IMR-90 (cell line): ENCODE measurements at regions not wholly inside any gene's neighbourhood (a gene's known extent, or its start where the extent isn't known, plus 50 kb on each side); places are given as distances from the start of the nearest gene placed in this dataset.

Experiments used
- ATAC-seq: fragments of 200-7000 bp; cut with Tn5 transposase; 2 replicates; pipeline ENCODE4 v1.9.1; 2020; ENCODE audit warnings: low read depth, mild to moderate bottlenecking, moderate library complexity
- BruUV-seq: library from RNA; stranded (reverse); fragments of 400-500 nt; replicated peaks from 2 replicates; lab custom pipeline; 2021; lab: Mats Ljungman, UMichigan
- CTCF ChIA-PET: fragments of 300-600 bp; formaldehyde crosslinking; extraction: SDS; loops from one replicate; lab custom pipeline; 2021; ENCODE audit warnings: antibody characterized with exemption; lab: Yijun Ruan, JAX
- POLR2A ChIA-PET: fragments of 300-600 bp; sonication (Branson Sonifier 250); formaldehyde crosslinking; loops from one replicate; lab custom pipeline; 2022; ENCODE audit warnings: antibody characterized with exemption; ENCODE audit not compliant: unreplicated experiment; lab: Charles Lee
- DNase-seq: peaks from one replicate; pipeline ENCODE4 v3.0.0; 2013
- H2AFZ ChIP-seq: replicated peaks from 2 replicates; pipeline ENCODE3; 2013; ENCODE audit warnings: low read length, mild to moderate bottlenecking; ENCODE audit not compliant: poor library complexity
- H2AK5ac ChIP-seq: 2 replicates; pipeline ENCODE4 v1.6.1; 2013; ENCODE audit warnings: low read depth, low read length, inconsistent platforms
- H2AK9ac ChIP-seq: replicated peaks from 2 replicates; pipeline ENCODE3; 2013; ENCODE audit warnings: mild to moderate bottlenecking, low read depth, low read length, moderate library complexity; ENCODE audit not compliant: poor library complexity
- H2BK120ac ChIP-seq: 2 replicates; pipeline ENCODE4 v1.6.1; 2013; ENCODE audit warnings: low read depth, low read length, inconsistent platforms
- H2BK15ac ChIP-seq: 3 replicates; pipeline ENCODE4 v1.6.1; 2013; ENCODE audit warnings: low read depth, low read length, inconsistent platforms
- H2BK20ac ChIP-seq: 2 replicates; pipeline ENCODE4 v1.6.1; 2013; ENCODE audit warnings: low read depth, mild to moderate bottlenecking, inconsistent platforms, low read length, moderate library complexity
- H2BK5ac ChIP-seq: 2 replicates; pipeline ENCODE4 v1.6.1; 2013; ENCODE audit warnings: mild to moderate bottlenecking, low read depth, low read length, inconsistent platforms; ENCODE audit not compliant: poor library complexity, severe bottlenecking
- H3K14ac ChIP-seq: replicated peaks from 2 replicates; pipeline ENCODE4 v1.6.1; 2013; ENCODE audit warnings: low read depth, low read length, inconsistent platforms
- H3K18ac ChIP-seq: 2 replicates; pipeline ENCODE4 v1.6.1; 2013; ENCODE audit warnings: low read depth, low read length, control low read depth
- H3K23ac ChIP-seq: 2 replicates; pipeline ENCODE4 v1.6.1; 2013; ENCODE audit warnings: low read depth, low read length, inconsistent platforms
- H3K27ac ChIP-seq: 2 replicates; pipeline ENCODE4 v1.5.1; 2013; ENCODE audit warnings: mild to moderate bottlenecking, control low read depth, low read length; ENCODE audit not compliant: insufficient read depth
- H3K27me3 ChIP-seq: 2 replicates; pipeline ENCODE4 v1.6.1; 2013; ENCODE audit warnings: low read length; ENCODE audit not compliant: control insufficient read depth, insufficient read depth
- H3K36me3 ChIP-seq: 2 replicates; pipeline ENCODE4 v1.6.1; 2013; ENCODE audit warnings: low read length, mixed read lengths; ENCODE audit not compliant: control insufficient read depth, insufficient read depth
- H3K4ac ChIP-seq: 2 replicates; pipeline ENCODE4 v1.6.1; 2013; ENCODE audit warnings: low read depth, low read length, inconsistent platforms
- H3K4me1 ChIP-seq: 2 replicates; pipeline ENCODE4 v1.6.1; 2013; ENCODE audit warnings: low read length, mixed read lengths; ENCODE audit not compliant: control insufficient read depth, insufficient read depth
- H3K4me2 ChIP-seq: 2 replicates; pipeline ENCODE4 v1.6.1; 2013; ENCODE audit warnings: low read depth, mild to moderate bottlenecking, control low read depth, low read length, moderate library complexity
- H3K4me3 ChIP-seq: 2 replicates; pipeline ENCODE4 v1.5.1; 2013; ENCODE audit warnings: low read depth, mild to moderate bottlenecking, control low read depth, low read length, moderate library complexity; ENCODE audit not compliant: insufficient read depth
- H3K56ac ChIP-seq: 2 replicates; pipeline ENCODE4 v1.6.1; 2013; ENCODE audit warnings: low read length, inconsistent platforms; ENCODE audit not compliant: insufficient read depth; ENCODE audit errors: extremely low read depth
- H3K79me1 ChIP-seq, 2 experiments: 2 replicates each; pipeline ENCODE4 v1.6.1; 2013; ENCODE audit warnings: low read length in 2 of 2, inconsistent platforms in 1 of 2, low read depth in 1 of 2
- H3K9ac ChIP-seq: 2 replicates; pipeline ENCODE4 v1.6.1; 2013; ENCODE audit warnings: low read depth, low read length, control low read depth
- H3K9me1 ChIP-seq: 2 replicates; pipeline ENCODE4 v1.6.1; 2013; ENCODE audit warnings: low read length, inconsistent platforms; ENCODE audit not compliant: insufficient read depth
- H3K9me3 ChIP-seq: 2 replicates; pipeline ENCODE4 v1.6.1; 2013; ENCODE audit warnings: low read length; ENCODE audit not compliant: control insufficient read depth, insufficient read depth
- H4K20me1 ChIP-seq: 2 replicates; pipeline ENCODE4 v1.6.1; 2013; ENCODE audit warnings: low read length, inconsistent platforms; ENCODE audit not compliant: insufficient read depth
- H4K5ac ChIP-seq: 2 replicates; pipeline ENCODE4 v1.6.1; 2013; ENCODE audit warnings: mild to moderate bottlenecking, low read depth, low read length, control low read depth
- H4K8ac ChIP-seq, 2 experiments: 2 replicates each; pipeline ENCODE4 v1.6.1; 2013; ENCODE audit warnings: low read depth in 2 of 2, low read length in 2 of 2, control low read depth in 1 of 2, inconsistent platforms in 1 of 2
- H4K91ac ChIP-seq: 2 replicates; pipeline ENCODE4 v1.6.1; 2013; ENCODE audit warnings: low read depth, low read length, inconsistent platforms; ENCODE audit not compliant: insufficient read depth
- BHLHE40 ChIP-seq: fragments of 150-350 bp; IDR thresholded peaks from 2 replicates; pipeline ENCODE4 v1.6.1; 2016; ENCODE audit warnings: mild to moderate bottlenecking, low read depth, low read length
- CEBPB ChIP-seq: IDR thresholded peaks from 2 replicates; pipeline ENCODE4 v1.6.1; 2012; ENCODE audit warnings: low read depth, low read length, improper control_type of control experiment
- CHD1 ChIP-seq: IDR thresholded peaks from 2 replicates; pipeline ENCODE4 v1.6.1; 2012; ENCODE audit warnings: low read depth, low read length, improper control_type of control experiment
- FOS ChIP-seq: fragments of 150-350 bp; IDR thresholded peaks from 2 replicates; pipeline ENCODE4 v1.6.1; 2016; ENCODE audit warnings: low read depth, low read length
- MAFK ChIP-seq: IDR thresholded peaks from 2 replicates; pipeline ENCODE4 v1.6.1; 2012; ENCODE audit warnings: low read depth, low read length, improper control_type of control experiment
- MAZ ChIP-seq: IDR thresholded peaks from 2 replicates; pipeline ENCODE4 v1.6.1; 2012; ENCODE audit warnings: low read depth, mild to moderate bottlenecking, low read length, improper control_type of control experiment, moderate library complexity, borderline replicate concordance
- MXI1 ChIP-seq: IDR thresholded peaks from 2 replicates; pipeline ENCODE4 v1.6.1; 2012; ENCODE audit warnings: low read depth, mild to moderate bottlenecking, low read length, moderate library complexity, borderline replicate concordance
- NFE2L2 ChIP-seq: fragments of 150-350 bp; IDR thresholded peaks from 2 replicates; pipeline ENCODE4 v1.6.1; 2016; ENCODE audit warnings: low read depth, mild to moderate bottlenecking, low read length
- POLR2A ChIP-seq: IDR thresholded peaks from 2 replicates; pipeline ENCODE4 v1.6.1; 2012; ENCODE audit warnings: mild to moderate bottlenecking, low read depth, low read length
- RAD21 ChIP-seq: IDR thresholded peaks from 2 replicates; pipeline ENCODE4 v1.6.1; 2012; ENCODE audit warnings: low read length, improper control_type of control experiment
- RCOR1 ChIP-seq: IDR thresholded peaks from 2 replicates; pipeline ENCODE4 v1.6.1; 2012; ENCODE audit warnings: mild to moderate bottlenecking, low read length, improper control_type of control experiment; ENCODE audit not compliant: insufficient replicate concordance
- RFX5 ChIP-seq: IDR thresholded peaks from 2 replicates; pipeline ENCODE4 v1.8.0; 2012; ENCODE audit warnings: low read depth, mild to moderate bottlenecking, low read length, moderate library complexity
- SMC3 ChIP-seq: fragments of 150-350 bp; IDR thresholded peaks from 2 replicates; pipeline ENCODE4 v1.6.1; 2016; ENCODE audit warnings: low read depth, mild to moderate bottlenecking, antibody characterized with exemption, low read length, moderate library complexity
- WGBS, 2 experiments: methylation state at CpG; one replicate each; pipeline versions ENCODE4 v1.1.5 to v1.1.7; 2013; ENCODE audit warnings: missing lambda C conversion rate in 2 of 2; ENCODE audit not compliant: insufficient read length in 1 of 2; ENCODE audit errors: extremely low coverage in 2 of 2; 5-methylcytosine and 5-hydroxymethylcytosine counted together
- dilution Hi-C: fragments of 300-500 bp; cut with HindIII; formaldehyde crosslinking; loops from one replicate; pipeline ENCODE4 v1.14.3; 2018; ENCODE audit warnings: low sequenced_read_pairs; ENCODE audit not compliant: unreplicated experiment
- in situ Hi-C: fragments of 300-500 bp; cut with MboI; formaldehyde crosslinking; loops from 3 replicates; pipeline ENCODE4 v1.14.3; 2019; ENCODE audit warnings: low sequenced_read_pairs, inconsistent platforms, mixed read lengths
- intact Hi-C: fragments of 100-400 bp; cut with micrococcal nuclease; formaldehyde crosslinking; loops from 2 replicates; pipeline ENCODE4 v1.10.0; 2022
- TF ChIP-seq, protein P1 (sequence below): conservative IDR thresholded peaks from 2 replicates; pipeline ENCODE4 v1.5.1; 2012; ENCODE audit warnings: mild to moderate bottlenecking, low read depth, low read length, improper control_type of control experiment
- TF ChIP-seq, protein P2 (sequence below): fragments of 150-350 bp; IDR thresholded peaks from 2 replicates; pipeline ENCODE4 v1.6.1; 2016; ENCODE audit warnings: low read depth, mild to moderate bottlenecking, low read length, moderate library complexity, borderline replicate concordance
- TF ChIP-seq, protein P3 (sequence below): fragments of 150-350 bp; IDR thresholded peaks from 2 replicates; pipeline ENCODE4 v1.6.1; 2017; ENCODE audit warnings: mild to moderate bottlenecking, antibody characterized with exemption, low read length, low read depth

DNA sequence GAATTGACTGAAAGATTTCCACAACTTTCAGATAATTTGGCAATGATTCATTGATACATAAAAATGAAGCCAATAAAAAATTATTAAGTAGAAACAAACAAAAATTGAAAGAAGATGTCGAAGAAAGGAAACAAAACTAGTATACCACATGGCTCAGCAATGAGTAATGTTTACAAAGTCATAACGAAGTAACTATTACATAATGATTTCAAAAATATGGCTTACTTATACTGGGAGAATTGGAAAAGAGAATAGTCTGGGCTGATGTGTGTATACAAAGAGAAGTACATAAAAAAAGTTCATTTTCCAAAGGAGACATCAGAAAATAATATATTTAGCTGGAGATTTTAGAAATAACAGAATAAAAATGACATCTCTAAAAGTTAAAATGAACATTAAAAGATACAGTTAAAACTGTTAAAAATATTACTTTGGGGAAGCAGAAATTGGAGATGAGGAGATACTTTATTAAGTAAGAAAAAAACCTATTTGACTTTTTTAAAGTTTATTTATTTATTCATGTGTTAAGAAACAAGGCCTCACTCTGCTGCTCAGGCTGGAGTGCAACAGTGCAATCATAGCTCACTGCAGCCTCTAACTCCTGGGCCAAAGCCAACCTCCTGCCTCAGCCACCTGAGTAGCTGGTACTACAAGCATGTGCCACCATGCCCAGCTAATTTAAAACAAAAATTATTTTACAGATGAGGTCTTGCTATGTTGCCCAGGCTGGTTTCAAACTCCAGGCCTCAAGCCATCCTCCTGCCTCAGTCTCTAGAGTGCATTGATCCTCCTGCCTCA is 409.7 kb upstream of the PIK3C3 start:
- Histone ChIP-seq H3K36me3 (no peaks in the 10 kb centered on the region), H4K20me1 (no peaks in the 10 kb centered on the region), H3K27me3 (no peaks in the 10 kb centered on the region), H3K4ac (no peak overlapping the region), H4K8ac (no peak overlapping the region), H3K23ac (no peak overlapping the region), H2BK5ac (no peak overlapping the region), H3K9me1 (no peaks in the 10 kb centered on the region), H2BK120ac (no peak overlapping the region), H2AFZ (no peak overlapping the region), H3K9ac (no peak overlapping the region), H2BK15ac (no peak overlapping the region), H3K4me3 (no peak overlapping the region), H3K14ac (no peak overlapping the region), H2AK5ac (no peak overlapping the region), H4K5ac (no peak overlapping the region), H2BK20ac (no peak overlapping the region), H3K4me1 (no peaks in the 10 kb centered on the region), H4K91ac (no peak overlapping the region), H3K27ac (no peak overlapping the region), H3K18ac (no peak overlapping the region), H3K56ac (no peak overlapping the region), H3K9me3 (no peaks in the 10 kb centered on the region), H2AK9ac (no peak overlapping the region), H3K4me2 (no peak overlapping the region), H3K79me1 (no peaks in the 10 kb centered on the region)
- no peak for TF ChIP-seq MAZ
- no peak for TF ChIP-seq MAFK
- TF ChIP-seq, protein P1, sequence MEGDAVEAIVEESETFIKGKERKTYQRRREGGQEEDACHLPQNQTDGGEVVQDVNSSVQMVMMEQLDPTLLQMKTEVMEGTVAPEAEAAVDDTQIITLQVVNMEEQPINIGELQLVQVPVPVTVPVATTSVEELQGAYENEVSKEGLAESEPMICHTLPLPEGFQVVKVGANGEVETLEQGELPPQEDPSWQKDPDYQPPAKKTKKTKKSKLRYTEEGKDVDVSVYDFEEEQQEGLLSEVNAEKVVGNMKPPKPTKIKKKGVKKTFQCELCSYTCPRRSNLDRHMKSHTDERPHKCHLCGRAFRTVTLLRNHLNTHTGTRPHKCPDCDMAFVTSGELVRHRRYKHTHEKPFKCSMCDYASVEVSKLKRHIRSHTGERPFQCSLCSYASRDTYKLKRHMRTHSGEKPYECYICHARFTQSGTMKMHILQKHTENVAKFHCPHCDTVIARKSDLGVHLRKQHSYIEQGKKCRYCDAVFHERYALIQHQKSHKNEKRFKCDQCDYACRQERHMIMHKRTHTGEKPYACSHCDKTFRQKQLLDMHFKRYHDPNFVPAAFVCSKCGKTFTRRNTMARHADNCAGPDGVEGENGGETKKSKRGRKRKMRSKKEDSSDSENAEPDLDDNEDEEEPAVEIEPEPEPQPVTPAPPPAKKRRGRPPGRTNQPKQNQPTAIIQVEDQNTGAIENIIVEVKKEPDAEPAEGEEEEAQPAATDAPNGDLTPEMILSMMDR = no peak
- TF ChIP-seq CHD1 = no peak
- TF ChIP-seq, protein P2, sequence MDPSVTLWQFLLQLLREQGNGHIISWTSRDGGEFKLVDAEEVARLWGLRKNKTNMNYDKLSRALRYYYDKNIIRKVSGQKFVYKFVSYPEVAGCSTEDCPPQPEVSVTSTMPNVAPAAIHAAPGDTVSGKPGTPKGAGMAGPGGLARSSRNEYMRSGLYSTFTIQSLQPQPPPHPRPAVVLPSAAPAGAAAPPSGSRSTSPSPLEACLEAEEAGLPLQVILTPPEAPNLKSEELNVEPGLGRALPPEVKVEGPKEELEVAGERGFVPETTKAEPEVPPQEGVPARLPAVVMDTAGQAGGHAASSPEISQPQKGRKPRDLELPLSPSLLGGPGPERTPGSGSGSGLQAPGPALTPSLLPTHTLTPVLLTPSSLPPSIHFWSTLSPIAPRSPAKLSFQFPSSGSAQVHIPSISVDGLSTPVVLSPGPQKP = no peak
- TF ChIP-seq, protein P3, sequence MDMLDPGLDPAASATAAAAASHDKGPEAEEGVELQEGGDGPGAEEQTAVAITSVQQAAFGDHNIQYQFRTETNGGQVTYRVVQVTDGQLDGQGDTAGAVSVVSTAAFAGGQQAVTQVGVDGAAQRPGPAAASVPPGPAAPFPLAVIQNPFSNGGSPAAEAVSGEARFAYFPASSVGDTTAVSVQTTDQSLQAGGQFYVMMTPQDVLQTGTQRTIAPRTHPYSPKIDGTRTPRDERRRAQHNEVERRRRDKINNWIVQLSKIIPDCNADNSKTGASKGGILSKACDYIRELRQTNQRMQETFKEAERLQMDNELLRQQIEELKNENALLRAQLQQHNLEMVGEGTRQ = no peak
- no peak for TF ChIP-seq RFX5
- no peak for TF ChIP-seq SMC3
- no peak for TF ChIP-seq MXI1
- no peak for TF ChIP-seq BHLHE40
- TF ChIP-seq RAD21 = no peak
- TF ChIP-seq NFE2L2 = no peak
- TF ChIP-seq CEBPB = no peak
- no peak for TF ChIP-seq POLR2A
- no peak for TF ChIP-seq RCOR1
- no peak for TF ChIP-seq FOS
- intact Hi-C loops (no loop called here), in situ Hi-C loops (no loop called here), dilution Hi-C loops (no loop called here)
- DNase-seq (no peak), ATAC-seq (no peak)
- BruUV-seq = no TSS peak
- no CpG with 5 or more reads among the region's 2 CpGs for WGBS, 2 experiments
- ChIA-PET CTCF (no interaction called here), POLR2A (no interaction called here)
